PC-9 (cell line): ENCODE measurements at regions not wholly inside any gene's neighbourhood (a gene's known extent, or its start where the extent isn't known, plus 50 kb on each side); places are given as distances from the start of the nearest gene placed in this dataset.

Experiments used
- BruUV-seq: library from RNA; stranded (reverse); fragments of 400-500 nt; replicated peaks from 2 replicates; lab custom pipeline; 2021; lab: Mats Ljungman, UMichigan
- CTCF ChIA-PET: fragments of 300-600 bp; sonication (Branson Sonifier 250); formaldehyde crosslinking; loops from one replicate; lab custom pipeline; 2022; ENCODE audit warnings: antibody characterized with exemption; lab: Charles Lee
- POLR2A ChIA-PET: fragments of 300-600 bp; sonication (Branson Sonifier 250); formaldehyde crosslinking; loops from one replicate; lab custom pipeline; 2022; ENCODE audit warnings: antibody characterized with exemption; ENCODE audit not compliant: unreplicated experiment; lab: Charles Lee
- DNase-seq, 2 experiments: peaks; one replicate each; pipeline versions ENCODE4 v3.0.0 to v3.0.0-alpha.2; 2015 to 2022; ENCODE audit warnings: mixed read lengths in 1 of 2
- H2AFZ ChIP-seq: fragments of 200-600 bp; sonication (generic); 2 replicates; pipeline ENCODE4 v1.8.1; 2017; ENCODE audit warnings: antibody characterized with exemption
- H3F3A ChIP-seq: fragments of 200-600 bp; sonication (generic); 2 replicates; pipeline ENCODE4 v1.8.1; 2017; ENCODE audit warnings: antibody characterized with exemption, mild to moderate bottlenecking, low read depth; ENCODE audit not compliant: insufficient read depth
- H3K27ac ChIP-seq: fragments of 200-600 bp; sonication (generic); 2 replicates; pipeline ENCODE4 v1.6.1; 2016; ENCODE audit warnings: mixed run types
- H3K27me3 ChIP-seq: fragments of 200-600 bp; sonication (generic); 2 replicates; pipeline ENCODE4 v1.6.1; 2016; ENCODE audit warnings: low read depth, mixed run types; ENCODE audit not compliant: insufficient read depth
- H3K36me3 ChIP-seq: fragments of 200-600 bp; sonication (generic); 2 replicates; pipeline ENCODE4 v1.6.1; 2016; ENCODE audit warnings: low read depth, mixed run types
- H3K4me1 ChIP-seq: fragments of 200-600 bp; sonication (generic); replicated peaks from 2 replicates; pipeline ENCODE4 v1.6.1; 2016; ENCODE audit warnings: mixed run types; ENCODE audit not compliant: insufficient read depth
- H3K4me2 ChIP-seq: fragments of 200-600 bp; sonication (generic); 2 replicates; pipeline ENCODE4 v1.6.1; 2017; ENCODE audit warnings: mixed run types
- H3K4me3 ChIP-seq: fragments of 200-600 bp; sonication (generic); 2 replicates; pipeline ENCODE4 v1.6.1; 2016; ENCODE audit warnings: mixed run types
- H3K79me2 ChIP-seq: fragments of 200-600 bp; sonication (generic); 2 replicates; pipeline ENCODE4 v1.6.1; 2017; ENCODE audit warnings: low read depth, mixed run types
- H3K9me2 ChIP-seq: fragments of 200-600 bp; sonication (generic); 2 replicates; pipeline ENCODE4 v1.8.1; 2017; ENCODE audit warnings: mild to moderate bottlenecking; ENCODE audit not compliant: insufficient read depth
- H3K9me3 ChIP-seq: fragments of 200-600 bp; sonication (generic); 2 replicates; pipeline ENCODE4 v1.8.1; 2016; ENCODE audit warnings: low read depth; ENCODE audit not compliant: insufficient read depth
- H4K20me1 ChIP-seq: fragments of 200-600 bp; sonication (generic); 2 replicates; pipeline ENCODE4 v1.8.1; 2017; ENCODE audit not compliant: insufficient read depth
- EZH2 ChIP-seq: fragments of 200-600 bp; sonication (generic); IDR thresholded peaks from 2 replicates; pipeline ENCODE4 v1.8.0; 2017; ENCODE audit warnings: antibody characterized with exemption, low read depth
- intact Hi-C: fragments of 100-400 bp; cut with micrococcal nuclease; formaldehyde crosslinking; loops from one replicate; pipeline ENCODE4 v1.10.0; 2022; ENCODE audit not compliant: unreplicated experiment
- TF ChIP-seq, protein P1 (sequence below): fragments of 200-600 bp; sonication (generic); conservative IDR thresholded peaks from 2 replicates; pipeline ENCODE4 v1.6.1; 2017; ENCODE audit warnings: mixed run types, antibody characterized with exemption, mild to moderate bottlenecking, moderate library complexity

DNA sequence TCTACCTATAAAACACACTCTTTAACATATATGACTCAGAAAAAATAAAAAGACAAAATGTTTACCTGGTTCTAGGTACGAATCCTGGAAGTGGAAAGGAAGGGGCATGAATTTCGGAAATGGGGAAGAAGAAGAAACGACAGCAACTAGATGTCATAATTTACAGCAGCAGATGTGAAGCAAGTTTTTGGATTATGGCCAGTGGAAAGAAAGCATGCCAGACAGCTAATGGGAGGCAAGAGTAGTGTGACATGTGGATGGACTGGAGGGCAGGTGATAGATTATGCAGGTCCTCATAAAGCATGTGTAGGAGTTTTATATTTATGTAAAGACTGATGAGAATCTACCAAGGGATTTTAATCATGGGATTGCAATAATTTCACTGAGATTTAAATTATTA, 279.0 kb upstream of the TACR3 start:
- Histone ChIP-seq H3K36me3 (no peaks in the 10 kb centered on the region), H3K4me1 (no peaks in the 10 kb centered on the region), H3K4me2 (no peak overlapping the region), H3K9me3 (no peaks in the 10 kb centered on the region), H3K27me3 (no peaks in the 10 kb centered on the region), H4K20me1 (no peaks in the 10 kb centered on the region), H2AFZ (no peak overlapping the region), H3K4me3 (no peak overlapping the region), H3K27ac (no peak overlapping the region), H3K79me2 (no peaks in the 10 kb centered on the region), H3F3A (no peaks in the 10 kb centered on the region), H3K9me2 (no peaks in the 10 kb centered on the region)
- ChIA-PET POLR2A (no interaction called here), CTCF (no interaction called here)
- DNase-seq = no peak
- TF ChIP-seq EZH2 = no peak
- TF ChIP-seq, protein P1, sequence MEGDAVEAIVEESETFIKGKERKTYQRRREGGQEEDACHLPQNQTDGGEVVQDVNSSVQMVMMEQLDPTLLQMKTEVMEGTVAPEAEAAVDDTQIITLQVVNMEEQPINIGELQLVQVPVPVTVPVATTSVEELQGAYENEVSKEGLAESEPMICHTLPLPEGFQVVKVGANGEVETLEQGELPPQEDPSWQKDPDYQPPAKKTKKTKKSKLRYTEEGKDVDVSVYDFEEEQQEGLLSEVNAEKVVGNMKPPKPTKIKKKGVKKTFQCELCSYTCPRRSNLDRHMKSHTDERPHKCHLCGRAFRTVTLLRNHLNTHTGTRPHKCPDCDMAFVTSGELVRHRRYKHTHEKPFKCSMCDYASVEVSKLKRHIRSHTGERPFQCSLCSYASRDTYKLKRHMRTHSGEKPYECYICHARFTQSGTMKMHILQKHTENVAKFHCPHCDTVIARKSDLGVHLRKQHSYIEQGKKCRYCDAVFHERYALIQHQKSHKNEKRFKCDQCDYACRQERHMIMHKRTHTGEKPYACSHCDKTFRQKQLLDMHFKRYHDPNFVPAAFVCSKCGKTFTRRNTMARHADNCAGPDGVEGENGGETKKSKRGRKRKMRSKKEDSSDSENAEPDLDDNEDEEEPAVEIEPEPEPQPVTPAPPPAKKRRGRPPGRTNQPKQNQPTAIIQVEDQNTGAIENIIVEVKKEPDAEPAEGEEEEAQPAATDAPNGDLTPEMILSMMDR = no peak
- BruUV-seq = no TSS peak
- intact Hi-C loops = loop anchor here (5.0 kb wide), 1 partner anchor 1474 kb away; the partner anchor contains the start of gene PPA2

DNA sequence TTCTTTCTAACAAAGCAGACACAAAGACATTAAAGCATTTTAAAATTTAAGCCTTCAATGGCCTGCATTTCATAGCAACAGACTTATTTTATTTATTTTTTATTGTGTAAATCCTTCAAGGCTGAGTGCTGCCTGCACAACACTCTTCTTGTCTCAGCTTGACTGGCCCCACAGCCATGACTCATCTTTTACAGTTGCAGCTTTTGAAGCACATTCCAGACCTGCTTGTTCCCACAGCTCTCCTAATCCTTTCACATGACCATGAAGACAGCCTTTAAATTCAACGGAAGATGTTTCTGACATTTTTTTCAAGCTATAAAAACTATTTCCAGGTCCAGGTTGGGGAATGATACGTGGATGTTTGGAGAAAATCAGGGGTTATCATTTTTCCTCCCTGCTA, 276.9 kb upstream of the TACR3 start:
- H3K27ac ChIP-seq = no peak overlapping the region
- no peaks in the 10 kb centered on the region for H3F3A ChIP-seq
- no peaks in the 10 kb centered on the region for H3K79me2 ChIP-seq
- no peak overlapping the region for H2AFZ ChIP-seq
- no peak for TF ChIP-seq EZH2
- TF ChIP-seq, protein P1 = no peak
- intact Hi-C loops = loop anchor here (5.0 kb wide), 1 partner anchor 1476 kb away; the partner anchor contains the start of gene PPA2
- no peak overlapping the region for H3K4me2 ChIP-seq
- ChIA-PET POLR2A (interaction anchor here (0.7 kb wide), 1 partner anchor 1476 kb away, joined by 5 read pairs; no protein-coding TSS in a partner anchor), CTCF (interaction anchor here (0.7 kb wide), 1 partner anchor 824 kb away, joined by 10 read pairs; no protein-coding TSS in a partner anchor)
- DNase-seq = peak; percentile 50
- H3K9me2 ChIP-seq = no peaks in the 10 kb centered on the region
- no peak overlapping the region for H3K4me3 ChIP-seq
- H3K4me1 ChIP-seq = no peaks in the 10 kb centered on the region
- no peaks in the 10 kb centered on the region for H3K9me3 ChIP-seq
- no peaks in the 10 kb centered on the region for H4K20me1 ChIP-seq
- no peaks in the 10 kb centered on the region for H3K27me3 ChIP-seq
- no peaks in the 10 kb centered on the region for H3K36me3 ChIP-seq
- no TSS peak for BruUV-seq

DNA sequence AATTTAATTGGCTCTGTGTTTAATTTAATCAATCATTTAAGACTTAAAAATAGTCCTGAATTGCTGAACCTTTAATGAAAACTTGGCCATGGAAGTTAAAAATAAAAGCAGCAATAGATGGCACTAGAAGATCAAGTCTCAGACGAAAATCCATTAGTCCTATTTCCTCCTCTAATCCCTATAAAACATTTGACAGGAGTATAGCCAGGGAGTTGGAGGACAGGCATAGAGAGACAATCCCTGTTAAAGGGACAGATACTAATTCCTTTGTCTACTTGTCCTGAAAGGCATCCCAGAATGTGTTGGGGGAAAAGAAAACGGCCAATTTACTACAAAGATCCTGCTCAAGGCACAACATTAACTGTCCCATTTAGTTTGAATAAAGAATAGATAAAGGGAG, 276.3 kb upstream of the TACR3 start:
- no peak overlapping the region for H3K27ac ChIP-seq
- no peak overlapping the region for H3K4me2 ChIP-seq
- H3K4me1 ChIP-seq = no peaks in the 10 kb centered on the region
- DNase-seq = peak in 1 of 2 experiments; percentile 0
- TF ChIP-seq, protein P1 = no peak
- no peak for TF ChIP-seq EZH2
- H3F3A ChIP-seq = no peaks in the 10 kb centered on the region
- no peaks in the 10 kb centered on the region for H3K9me2 ChIP-seq
- no peaks in the 10 kb centered on the region for H3K79me2 ChIP-seq
- POLR2A ChIA-PET = no interaction called here
- intact Hi-C loops = loop anchor here (5.0 kb wide), 1 partner anchor 1476 kb away; the partner anchor contains the start of gene PPA2
- BruUV-seq = no TSS peak
- H2AFZ ChIP-seq = no peak overlapping the region
- no peaks in the 10 kb centered on the region for H4K20me1 ChIP-seq
- H3K4me3 ChIP-seq = no peak overlapping the region
- no peaks in the 10 kb centered on the region for H3K36me3 ChIP-seq
- H3K9me3 ChIP-seq = no peaks in the 10 kb centered on the region
- H3K27me3 ChIP-seq = no peaks in the 10 kb centered on the region
- CTCF ChIA-PET = interaction anchor here (0.7 kb wide), 1 partner anchor 824 kb away, joined by 10 read pairs; no protein-coding TSS in a partner anchor
